GM23248 (cell line): ENCODE measurements at regions not wholly inside any gene's neighbourhood (a gene's known extent, or its start where the extent isn't known, plus 50 kb on each side); places are given as distances from the start of the nearest gene placed in this dataset.

Source experiments
- DNase-seq: peaks from one replicate; pipeline ENCODE4 v3.0.0-alpha.2; 2015
- H2AFZ ChIP-seq: fragments of 200-600 bp; sonication (generic); 2 replicates; pipeline ENCODE4 v1.6.1; 2016; ENCODE audit warnings: antibody characterized with exemption
- H3F3A ChIP-seq: fragments of 200-600 bp; sonication (generic); 2 replicates; pipeline ENCODE4 v1.6.1; 2016; ENCODE audit warnings: mild to moderate bottlenecking, antibody characterized with exemption, mixed run types; ENCODE audit not compliant: insufficient read depth
- H3K27ac ChIP-seq: fragments of 200-600 bp; sonication (generic); 2 replicates; pipeline ENCODE4 v1.5.1; 2016; ENCODE audit warnings: mild to moderate bottlenecking
- H3K27me3 ChIP-seq: fragments of 200-600 bp; sonication (generic); replicated peaks from 2 replicates; pipeline ENCODE4 v1.6.1; 2016; ENCODE audit warnings: mild to moderate bottlenecking; ENCODE audit not compliant: insufficient read depth
- H3K36me3 ChIP-seq: fragments of 200-600 bp; sonication (generic); 2 replicates; pipeline ENCODE4 v1.6.1; 2016; ENCODE audit warnings: low read depth, mild to moderate bottlenecking
- H3K4me1 ChIP-seq: fragments of 200-600 bp; sonication (generic); 2 replicates; pipeline ENCODE4 v1.6.1; 2016; ENCODE audit warnings: mild to moderate bottlenecking; ENCODE audit not compliant: insufficient read depth
- H3K4me2 ChIP-seq: fragments of 200-600 bp; sonication (generic); one replicate; pipeline ENCODE4 v1.6.1; 2016; ENCODE audit warnings: mild to moderate bottlenecking; ENCODE audit not compliant: unreplicated experiment
- H3K4me3 ChIP-seq: fragments of 200-600 bp; sonication (generic); 2 replicates; pipeline ENCODE4 v1.5.1; 2016; ENCODE audit warnings: mild to moderate bottlenecking
- H3K79me2 ChIP-seq: fragments of 200-600 bp; sonication (generic); 2 replicates; pipeline ENCODE4 v1.6.1; 2016; ENCODE audit warnings: mild to moderate bottlenecking; ENCODE audit not compliant: insufficient read depth
- H3K9ac ChIP-seq: fragments of 200-600 bp; sonication (generic); 2 replicates; pipeline ENCODE4 v1.6.1; 2016; ENCODE audit warnings: mild to moderate bottlenecking
- H3K9me2 ChIP-seq: fragments of 200-600 bp; sonication (generic); 2 replicates; pipeline ENCODE4 v1.6.1; 2016; ENCODE audit warnings: mixed run types, mild to moderate bottlenecking, moderate library complexity; ENCODE audit not compliant: insufficient read depth
- H3K9me3 ChIP-seq: fragments of 200-600 bp; sonication (generic); one replicate; pipeline ENCODE4 v1.6.1; 2017; ENCODE audit warnings: low read depth
- H4K20me1 ChIP-seq: fragments of 200-600 bp; sonication (generic); 2 replicates; pipeline ENCODE4 v1.6.0; 2016; ENCODE audit not compliant: insufficient read depth
- EZH2 ChIP-seq: fragments of 200-600 bp; sonication (generic); IDR thresholded peaks from 2 replicates; pipeline ENCODE4 v1.6.1; 2018; ENCODE audit warnings: antibody characterized with exemption, mild to moderate bottlenecking; ENCODE audit not compliant: insufficient read depth, poor library complexity, severe bottlenecking
- EZH2phosphoT487 ChIP-seq: fragments of 200-600 bp; sonication (generic); IDR thresholded peaks from 2 replicates; pipeline ENCODE4 v1.6.1; 2018; ENCODE audit warnings: antibody characterized with exemption, moderate library complexity, mild to moderate bottlenecking, low read depth; ENCODE audit not compliant: insufficient read depth
- WGBS, 2 experiments: methylation state at CpG; one replicate each; pipeline ENCODE4 v1.1.6; 2015 to 2017; ENCODE audit warnings: low lambda C conversion rate in 2 of 2, low coverage in 1 of 2; ENCODE audit errors: missing lambda C conversion rate in 2 of 2; 5-methylcytosine and 5-hydroxymethylcytosine counted together
- in situ Hi-C: fragments of 300-500 bp; cut with MboI; formaldehyde crosslinking; loops from 2 replicates; pipeline ENCODE4 v1.15.0; 2020

DNA sequence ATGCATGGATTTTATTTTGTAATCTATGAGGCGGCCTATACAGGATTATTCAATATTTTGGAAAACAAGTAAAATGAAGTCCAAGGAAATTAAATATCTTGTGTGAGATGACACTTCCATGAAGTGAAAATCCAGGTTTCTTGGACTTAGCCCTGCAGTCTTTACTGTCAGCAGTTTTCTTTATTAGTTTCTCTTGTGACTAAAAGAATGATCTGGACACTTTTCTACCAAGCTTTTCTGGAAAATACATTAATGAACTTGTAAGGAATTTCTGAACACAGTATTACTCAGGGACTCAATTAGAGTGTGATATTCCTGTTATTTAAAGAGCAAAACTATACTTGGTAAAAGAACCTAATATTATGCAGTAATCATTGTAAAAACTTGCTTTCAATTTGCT, 610.4 kb upstream of the SLC8A1 start:
- no peak overlapping the region for H3K4me2 ChIP-seq
- TF ChIP-seq EZH2phosphoT487 (no peak), EZH2 (no peak)
- H3K4me1 ChIP-seq = no peaks in the 10 kb centered on the region
- no peaks in the 10 kb centered on the region for H3K9me2 ChIP-seq
- no peaks in the 10 kb centered on the region for H3K9me3 ChIP-seq
- H3F3A ChIP-seq = no peaks in the 10 kb centered on the region
- no peaks in the 10 kb centered on the region; the same call in 1 of the 2 replicates for H3K27me3 ChIP-seq
- H3K9ac ChIP-seq = no peak overlapping the region
- in situ Hi-C loops = no loop called here
- H3K36me3 ChIP-seq = no peaks in the 10 kb centered on the region
- no peak overlapping the region for H2AFZ ChIP-seq
- H3K27ac ChIP-seq = no peak overlapping the region
- no peaks in the 10 kb centered on the region for H3K79me2 ChIP-seq
- no peak overlapping the region for H3K4me3 ChIP-seq
- no peaks in the 10 kb centered on the region for H4K20me1 ChIP-seq
- WGBS, 2 experiments = 26 to 34% methylated on average over 1 of the region's 1 CpG
- no peak for DNase-seq

- TF ChIP-seq EZH2phosphoT487 = no peak
Measured at GRCh38 chr2:41066168-41066567, 614.3 kb upstream of the SLC8A1 start.

DNA sequence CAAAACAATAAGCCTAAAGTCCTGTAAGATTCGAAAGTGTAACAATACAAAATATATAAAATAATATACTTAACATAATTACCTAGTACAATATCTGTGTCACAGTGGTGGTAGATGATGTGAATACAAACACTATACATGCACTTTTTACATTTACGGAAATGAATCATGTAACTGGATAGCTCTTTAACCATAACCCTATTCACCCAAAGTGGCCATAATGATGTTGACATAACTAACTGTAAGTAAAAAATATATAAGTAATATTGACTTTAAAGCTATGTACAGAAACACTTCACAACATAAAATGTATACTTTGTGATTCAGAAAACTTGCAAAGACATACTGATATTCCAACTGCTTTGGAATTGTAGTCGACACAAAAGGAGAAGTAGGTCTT, 616.9 kb upstream of the SLC8A1 start:
- Histone ChIP-seq H3K9me3 (no peaks in the 10 kb centered on the region), H3K4me3 (no peak overlapping the region), H2AFZ (no peak overlapping the region), H3K4me2 (no peak overlapping the region), H3K4me1 (no peaks in the 10 kb centered on the region), H3K79me2 (no peaks in the 10 kb centered on the region), H4K20me1 (no peaks in the 10 kb centered on the region), H3K27ac (no peak overlapping the region), H3K9ac (no peak overlapping the region), H3K9me2 (no peaks in the 10 kb centered on the region), H3K27me3 (no peaks in the 10 kb centered on the region), H3F3A (no peaks in the 10 kb centered on the region), H3K36me3 (no peaks in the 10 kb centered on the region)
- no peak for TF ChIP-seq EZH2
- TF ChIP-seq EZH2phosphoT487 = no peak
- in situ Hi-C loops = no loop called here
- DNase-seq = no peak
- WGBS, 2 experiments = 28 to 39% methylated on average over 3 of the region's 3 CpGs

More at GRCh38 chr2:41066168-41066567, 614.3 kb upstream of the SLC8A1 start:
- no peak overlapping the region for H2AFZ ChIP-seq
- H3F3A ChIP-seq = no peaks in the 10 kb centered on the region
- H3K9me3 ChIP-seq = no peaks in the 10 kb centered on the region
- no peaks in the 10 kb centered on the region for H3K36me3 ChIP-seq
- H3K4me2 ChIP-seq = no peak overlapping the region
- DNase-seq = no peak
- in situ Hi-C loops = no loop called here
- no peak overlapping the region for H3K9ac ChIP-seq
- H3K27me3 ChIP-seq = no peaks in the 10 kb centered on the region
- H3K4me1 ChIP-seq = no peaks in the 10 kb centered on the region
- H3K4me3 ChIP-seq = no peak overlapping the region
- H3K9me2 ChIP-seq = no peaks in the 10 kb centered on the region
- H4K20me1 ChIP-seq = no peaks in the 10 kb centered on the region
- 9 to 12% methylated on average over 2 of the region's 2 CpGs for WGBS, 2 experiments
- H3K79me2 ChIP-seq = no peaks in the 10 kb centered on the region
- no peak overlapping the region for H3K27ac ChIP-seq

DNA sequence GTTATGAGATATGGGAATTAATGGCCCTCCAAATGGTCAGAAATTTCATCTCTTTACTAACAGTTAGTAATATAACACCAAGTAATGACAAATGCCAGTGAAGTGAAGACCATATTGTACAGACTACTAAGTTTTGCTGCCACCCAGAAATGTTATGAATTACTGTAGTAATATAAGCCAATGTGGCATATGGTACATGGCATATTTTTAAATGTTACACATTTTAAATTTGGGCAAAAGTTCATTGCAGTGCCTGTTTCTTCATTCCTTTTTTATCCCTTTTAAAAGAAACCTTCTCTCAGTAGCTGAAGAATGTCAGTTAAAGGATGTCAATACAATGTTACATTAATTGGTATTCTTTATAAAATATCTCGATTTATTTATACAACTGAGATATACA, 626.5 kb upstream of the SLC8A1 start:
- H3K27ac ChIP-seq = no peak overlapping the region

GRCh38 chr2:41079011-41079410, 627.1 kb upstream of the SLC8A1 start:
- Histone ChIP-seq H3K27ac (no peak overlapping the region), H4K20me1 (no peaks in the 10 kb centered on the region), H2AFZ (no peak overlapping the region), H3F3A (no peaks in the 10 kb centered on the region), H3K4me2 (no peak overlapping the region), H3K9me2 (no peaks in the 10 kb centered on the region), H3K36me3 (no peaks in the 10 kb centered on the region), H3K27me3 (no peaks in the 10 kb centered on the region), H3K79me2 (no peaks in the 10 kb centered on the region), H3K9me3 (no peaks in the 10 kb centered on the region), H3K4me3 (no peak overlapping the region), H3K4me1 (no peaks in the 10 kb centered on the region), H3K9ac (no peak overlapping the region)
- in situ Hi-C loops = no loop called here
- DNase-seq = no peak
- TF ChIP-seq EZH2 = no peak
- 11 to 13% methylated on average over 1 of the region's 1 CpG for WGBS, 2 experiments

More for the DNA sequence above, 626.5 kb upstream of the SLC8A1 start:
- DNase-seq = no peak
- Histone ChIP-seq H4K20me1 (no peaks in the 10 kb centered on the region), H3K9me3 (no peaks in the 10 kb centered on the region), H3K4me1 (no peaks in the 10 kb centered on the region), H2AFZ (no peak overlapping the region), H3K9ac (no peak overlapping the region), H3K79me2 (no peaks in the 10 kb centered on the region), H3K4me2 (no peak overlapping the region), H3K27me3 (no peaks in the 10 kb centered on the region), H3K36me3 (no peaks in the 10 kb centered on the region), H3K4me3 (no peak overlapping the region), H3K9me2 (no peaks in the 10 kb centered on the region), H3F3A (no peaks in the 10 kb centered on the region)
- 35 to 47% methylated on average over 1 of the region's 1 CpG for WGBS, 2 experiments
- in situ Hi-C loops = no loop called here
- TF ChIP-seq EZH2 (no peak), EZH2phosphoT487 (no peak)
